ENCODE measurements at regions not wholly inside any gene's neighbourhood (a gene's known extent, or its start where the extent isn't known, plus 50 kb on each side); places are given as distances from the start of the nearest gene placed in this dataset.

DNA sequence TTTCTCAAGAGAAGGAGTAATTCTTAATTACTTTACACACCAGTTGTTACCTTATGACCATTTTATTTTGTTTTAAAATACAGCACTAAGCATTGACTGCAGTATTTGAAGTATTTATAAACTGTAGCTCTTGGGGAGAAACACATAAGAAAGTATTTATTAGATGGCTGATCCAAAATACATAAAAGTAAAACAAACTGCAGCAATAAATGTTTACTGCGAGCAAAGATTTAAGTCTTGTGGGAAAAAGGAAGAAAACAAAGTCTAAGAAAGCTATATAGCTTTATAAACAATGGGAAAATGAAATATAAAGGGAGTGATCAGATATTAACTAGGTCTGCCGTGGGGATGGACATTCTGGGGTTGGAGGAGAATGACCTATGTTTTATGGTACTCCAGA is 347.2 kb upstream of the ZC3H15 start:
- DNase-seq (ENCODE audit: low read depth, low spot score) (no peak), ATAC-seq (no peak)
- POLR2A ChIA-PET = no interaction called here
- no peaks in the 10 kb centered on the region for H3K36me3 ChIP-seq (ENCODE audit: control insufficient read depth, insufficient read depth, low read length)
- H3K4me3 ChIP-seq (ENCODE audit: low read depth in 2 of 2, low read length in 2 of 2) = no peak overlapping the region
- in situ Hi-C loops (cut with HindIII; ENCODE audit: low pct_unique_long_range_greater_than_20kb, low sequenced_read_pairs) (no loop called here), intact Hi-C loops (cut with micrococcal nuclease; ENCODE audit: unreplicated experiment) (no loop called here)
- TF ChIP-seq SIN3A (IDR thresholded peaks at IDR 0.05; ENCODE audit: borderline replicate concordance, insufficient read depth, low read depth, low read length) = no peak
- TF ChIP-seq, protein P1, sequence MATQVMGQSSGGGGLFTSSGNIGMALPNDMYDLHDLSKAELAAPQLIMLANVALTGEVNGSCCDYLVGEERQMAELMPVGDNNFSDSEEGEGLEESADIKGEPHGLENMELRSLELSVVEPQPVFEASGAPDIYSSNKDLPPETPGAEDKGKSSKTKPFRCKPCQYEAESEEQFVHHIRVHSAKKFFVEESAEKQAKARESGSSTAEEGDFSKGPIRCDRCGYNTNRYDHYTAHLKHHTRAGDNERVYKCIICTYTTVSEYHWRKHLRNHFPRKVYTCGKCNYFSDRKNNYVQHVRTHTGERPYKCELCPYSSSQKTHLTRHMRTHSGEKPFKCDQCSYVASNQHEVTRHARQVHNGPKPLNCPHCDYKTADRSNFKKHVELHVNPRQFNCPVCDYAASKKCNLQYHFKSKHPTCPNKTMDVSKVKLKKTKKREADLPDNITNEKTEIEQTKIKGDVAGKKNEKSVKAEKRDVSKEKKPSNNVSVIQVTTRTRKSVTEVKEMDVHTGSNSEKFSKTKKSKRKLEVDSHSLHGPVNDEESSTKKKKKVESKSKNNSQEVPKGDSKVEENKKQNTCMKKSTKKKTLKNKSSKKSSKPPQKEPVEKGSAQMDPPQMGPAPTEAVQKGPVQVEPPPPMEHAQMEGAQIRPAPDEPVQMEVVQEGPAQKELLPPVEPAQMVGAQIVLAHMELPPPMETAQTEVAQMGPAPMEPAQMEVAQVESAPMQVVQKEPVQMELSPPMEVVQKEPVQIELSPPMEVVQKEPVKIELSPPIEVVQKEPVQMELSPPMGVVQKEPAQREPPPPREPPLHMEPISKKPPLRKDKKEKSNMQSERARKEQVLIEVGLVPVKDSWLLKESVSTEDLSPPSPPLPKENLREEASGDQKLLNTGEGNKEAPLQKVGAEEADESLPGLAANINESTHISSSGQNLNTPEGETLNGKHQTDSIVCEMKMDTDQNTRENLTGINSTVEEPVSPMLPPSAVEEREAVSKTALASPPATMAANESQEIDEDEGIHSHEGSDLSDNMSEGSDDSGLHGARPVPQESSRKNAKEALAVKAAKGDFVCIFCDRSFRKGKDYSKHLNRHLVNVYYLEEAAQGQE (IDR thresholded peaks at IDR 0.05; ENCODE audit: insufficient read depth in 1 of 2, low read depth in 2 of 2, low read length in 1 of 2) = no peak
- TF ChIP-seq, protein P2, sequence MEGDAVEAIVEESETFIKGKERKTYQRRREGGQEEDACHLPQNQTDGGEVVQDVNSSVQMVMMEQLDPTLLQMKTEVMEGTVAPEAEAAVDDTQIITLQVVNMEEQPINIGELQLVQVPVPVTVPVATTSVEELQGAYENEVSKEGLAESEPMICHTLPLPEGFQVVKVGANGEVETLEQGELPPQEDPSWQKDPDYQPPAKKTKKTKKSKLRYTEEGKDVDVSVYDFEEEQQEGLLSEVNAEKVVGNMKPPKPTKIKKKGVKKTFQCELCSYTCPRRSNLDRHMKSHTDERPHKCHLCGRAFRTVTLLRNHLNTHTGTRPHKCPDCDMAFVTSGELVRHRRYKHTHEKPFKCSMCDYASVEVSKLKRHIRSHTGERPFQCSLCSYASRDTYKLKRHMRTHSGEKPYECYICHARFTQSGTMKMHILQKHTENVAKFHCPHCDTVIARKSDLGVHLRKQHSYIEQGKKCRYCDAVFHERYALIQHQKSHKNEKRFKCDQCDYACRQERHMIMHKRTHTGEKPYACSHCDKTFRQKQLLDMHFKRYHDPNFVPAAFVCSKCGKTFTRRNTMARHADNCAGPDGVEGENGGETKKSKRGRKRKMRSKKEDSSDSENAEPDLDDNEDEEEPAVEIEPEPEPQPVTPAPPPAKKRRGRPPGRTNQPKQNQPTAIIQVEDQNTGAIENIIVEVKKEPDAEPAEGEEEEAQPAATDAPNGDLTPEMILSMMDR (IDR thresholded peaks at IDR 0.05) = no peak
- TF ChIP-seq TCF7L2 (IDR thresholded peaks at IDR 0.05; ENCODE audit: low read depth, low read length) = no peak
- no peak for TF ChIP-seq POLR2AphosphoS5 (IDR thresholded peaks at IDR 0.05; ENCODE audit: low read depth, low read length)
- no peak overlapping the region for H3K27ac ChIP-seq (ENCODE audit: low read length)
- no peaks in the 10 kb centered on the region for H3K9me3 ChIP-seq (ENCODE audit: control insufficient read depth, insufficient read depth, low read depth, low read length)
- no peaks in the 10 kb centered on the region for H3K27me3 ChIP-seq (ENCODE audit: control insufficient read depth, insufficient read depth, low read length)
- H3K4me1 ChIP-seq (ENCODE audit: control insufficient read depth, insufficient read depth, low read length) = no peaks in the 10 kb centered on the region
- no TSS peak for BruUV-seq (replicated peaks)
- CTCF ChIA-PET = no interaction called here

DNA sequence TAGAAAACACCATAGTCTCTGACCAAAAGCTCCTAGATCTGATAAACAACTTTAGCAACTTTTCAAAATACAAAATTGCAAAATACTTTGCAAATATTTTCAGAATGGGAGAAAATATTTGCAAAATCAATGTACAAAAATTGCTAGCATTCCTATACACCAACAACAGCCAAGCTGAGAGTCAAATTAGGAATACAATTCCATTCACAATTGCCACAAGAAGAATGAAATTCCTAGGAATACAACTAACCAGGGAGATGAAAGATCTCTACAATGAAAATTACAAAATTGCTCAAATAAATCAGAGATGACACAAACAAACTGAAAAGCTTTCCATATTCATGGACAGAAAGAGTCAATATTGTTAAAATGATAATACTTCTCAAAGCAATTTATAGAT is 327.0 kb upstream of the ZC3H15 start:
- Histone ChIP-seq H3K27ac (ENCODE audit: low read length) (no peak overlapping the region), H3K9me3 (ENCODE audit: control insufficient read depth, insufficient read depth, low read depth, low read length) (no peaks in the 10 kb centered on the region), H3K36me3 (ENCODE audit: control insufficient read depth, insufficient read depth, low read length) (no peaks in the 10 kb centered on the region), H3K4me1 (ENCODE audit: control insufficient read depth, insufficient read depth, low read length) (no peaks in the 10 kb centered on the region), H3K27me3 (ENCODE audit: control insufficient read depth, insufficient read depth, low read length) (no peaks in the 10 kb centered on the region), H3K4me3 (ENCODE audit: low read depth in 2 of 2, low read length in 2 of 2) (no peak overlapping the region)
- in situ Hi-C loops (cut with HindIII; ENCODE audit: low pct_unique_long_range_greater_than_20kb, low sequenced_read_pairs) (no loop called here), intact Hi-C loops (cut with micrococcal nuclease; ENCODE audit: unreplicated experiment) (no loop called here)
- TF ChIP-seq SIN3A (IDR thresholded peaks at IDR 0.05; ENCODE audit: borderline replicate concordance, insufficient read depth, low read depth, low read length) (no peak), TCF7L2 (IDR thresholded peaks at IDR 0.05; ENCODE audit: low read depth, low read length) (no peak), POLR2AphosphoS5 (IDR thresholded peaks at IDR 0.05; ENCODE audit: low read depth, low read length) (no peak)
- TF ChIP-seq, protein P1 (IDR thresholded peaks at IDR 0.05; ENCODE audit: insufficient read depth in 1 of 2, low read depth in 2 of 2, low read length in 1 of 2) = no peak
- TF ChIP-seq, protein P2 (IDR thresholded peaks at IDR 0.05) = no peak
- CTCF ChIA-PET = no interaction called here
- ATAC-seq = no peak
- DNase-seq (ENCODE audit: low read depth, low spot score) = no peak
- BruUV-seq (replicated peaks) = no TSS peak
- POLR2A ChIA-PET = interaction anchor here (0.6 kb wide), 1 partner anchor 12 kb away, joined by 3 read pairs; no protein-coding TSS in a partner anchor

Measured in Panc1 (cell line).